KMS-11 (cell line): ENCODE measurements at regions not wholly inside any gene's neighbourhood (a gene's known extent, or its start where the extent isn't known, plus 50 kb on each side); places are given as distances from the start of the nearest gene placed in this dataset.

ENCODE experiments used
- H2AFZ ChIP-seq: fragments of 200-600 bp; sonication (generic); 2 replicates; pipeline ENCODE4 v1.6.1; 2016; ENCODE audit warnings: antibody characterized with exemption, mixed run types, low read depth
- H3K27ac ChIP-seq: fragments of 200-600 bp; sonication (generic); 2 replicates; pipeline ENCODE4 v1.6.1; 2016; ENCODE audit warnings: mild to moderate bottlenecking, mixed run types
- H3K27me3 ChIP-seq: fragments of 200-600 bp; sonication (generic); 2 replicates; pipeline ENCODE4 v1.6.1; 2017; ENCODE audit warnings: mild to moderate bottlenecking, low read depth, mixed run types, moderate library complexity; ENCODE audit not compliant: insufficient read depth
- H3K36me3 ChIP-seq: fragments of 200-600 bp; sonication (generic); 2 replicates; pipeline ENCODE4 v1.6.1; 2017; ENCODE audit warnings: mild to moderate bottlenecking, mixed run types; ENCODE audit not compliant: insufficient read depth
- H3K4me1 ChIP-seq: fragments of 200-600 bp; sonication (generic); 2 replicates; pipeline ENCODE4 v1.6.1; 2016; ENCODE audit warnings: mild to moderate bottlenecking, low read depth, mixed run types; ENCODE audit not compliant: poor library complexity, severe bottlenecking
- H3K4me2 ChIP-seq: fragments of 200-600 bp; sonication (generic); 2 replicates; pipeline ENCODE4 v1.7.0; 2016; ENCODE audit warnings: mild to moderate bottlenecking, mixed run types
- H3K4me3 ChIP-seq: fragments of 200-600 bp; sonication (generic); IDR thresholded peaks from 2 replicates; pipeline ENCODE4 v1.6.1; 2017; ENCODE audit warnings: low read depth, low read length, mixed read lengths; ENCODE audit not compliant: insufficient read depth
- H3K79me2 ChIP-seq: fragments of 200-600 bp; sonication (generic); 2 replicates; pipeline ENCODE4 v1.6.1; 2016; ENCODE audit warnings: low read depth, mixed run types; ENCODE audit not compliant: insufficient read depth
- H3K9ac ChIP-seq: fragments of 200-600 bp; sonication (generic); 2 replicates; pipeline ENCODE4 v1.6.1; 2016; ENCODE audit warnings: mild to moderate bottlenecking, mixed run types
- H4K20me1 ChIP-seq: fragments of 200-600 bp; sonication (generic); 2 replicates; pipeline ENCODE4 v1.6.1; 2016; ENCODE audit warnings: mild to moderate bottlenecking, mixed run types; ENCODE audit not compliant: insufficient read depth
- CTCF ChIP-seq: fragments of 200-600 bp; sonication (generic); conservative IDR thresholded peaks from 2 replicates; pipeline ENCODE4 v1.6.1; 2017; ENCODE audit warnings: low read depth, mild to moderate bottlenecking, antibody characterized with exemption, low read length, moderate library complexity, mixed read lengths

- peak overlapping the region; percentile 68 for H2AFZ ChIP-seq
- peak overlapping the region; percentile 95 for H3K27ac ChIP-seq
- H3K9ac ChIP-seq, result peak overlapping the region; percentile 53
- H4K20me1 ChIP-seq, result no peaks in the 10 kb centered on the region
- peak overlapping the region; percentile 97 for H3K4me2 ChIP-seq
- H3K36me3 ChIP-seq, result no peaks in the 10 kb centered on the region
- no peak for TF ChIP-seq CTCF
- no peaks in the 10 kb centered on the region for H3K27me3 ChIP-seq
- no peak overlapping the region for H3K4me3 ChIP-seq
- peaks cover 33% of the 10 kb centered on the region for H3K4me1 ChIP-seq
- no peaks in the 10 kb centered on the region for H3K79me2 ChIP-seq
Observed at GRCh38 chr10:65501259-65501658, 1424.6 kb upstream of the LRRTM3 start.

DNA sequence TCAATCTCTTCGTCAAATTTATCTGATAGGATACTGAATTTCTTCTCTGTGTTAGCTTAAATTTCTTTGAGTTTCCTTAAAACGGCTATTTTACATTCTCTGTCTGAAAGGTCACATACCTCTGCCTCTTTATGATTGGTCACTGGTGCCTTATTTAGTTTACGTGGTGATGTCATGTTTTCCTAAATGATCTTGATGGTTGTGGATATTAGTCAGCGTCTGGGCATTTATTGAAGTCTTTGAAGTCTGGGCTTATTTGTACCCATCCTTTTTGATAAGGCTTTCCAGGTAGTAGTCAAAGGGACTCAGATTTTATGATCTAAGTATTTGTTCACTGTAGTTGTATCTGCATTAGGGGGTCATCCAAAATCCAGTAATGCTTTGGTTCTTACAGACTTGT lies 1407.5 kb upstream of the LRRTM3 start:
- H3K4me2 ChIP-seq, result no peak overlapping the region
- H2AFZ ChIP-seq, result no peak overlapping the region
- no peak overlapping the region for H3K4me3 ChIP-seq

GRCh38 chr10:65528986-65529385 lies 1396.8 kb upstream of the LRRTM3 start:
- TF ChIP-seq CTCF, result no peak
- H3K36me3 ChIP-seq, result no peaks in the 10 kb centered on the region
- H3K79me2 ChIP-seq, result no peaks in the 10 kb centered on the region
- H2AFZ ChIP-seq, result no peak overlapping the region
- H3K4me2 ChIP-seq, result no peak overlapping the region
- no peak overlapping the region for H3K27ac ChIP-seq
- no peak overlapping the region for H3K9ac ChIP-seq
- H3K27me3 ChIP-seq, result no peaks in the 10 kb centered on the region
- H3K4me1 ChIP-seq, result no peaks in the 10 kb centered on the region
- H3K4me3 ChIP-seq, result no peak overlapping the region
- H4K20me1 ChIP-seq, result no peaks in the 10 kb centered on the region

More for the DNA sequence above, 1407.5 kb upstream of the LRRTM3 start:
- no peaks in the 10 kb centered on the region for H4K20me1 ChIP-seq
- H3K36me3 ChIP-seq, result no peaks in the 10 kb centered on the region
- no peaks in the 10 kb centered on the region for H3K27me3 ChIP-seq
- no peak overlapping the region for H3K27ac ChIP-seq
- H3K79me2 ChIP-seq, result no peaks in the 10 kb centered on the region
- H3K4me1 ChIP-seq, result no peaks in the 10 kb centered on the region
- TF ChIP-seq CTCF, result no peak
- no peak overlapping the region for H3K9ac ChIP-seq

- no peak for TF ChIP-seq CTCF
- no peak overlapping the region for H2AFZ ChIP-seq
- H4K20me1 ChIP-seq, result no peaks in the 10 kb centered on the region
- H3K4me3 ChIP-seq, result no peak overlapping the region
- H3K36me3 ChIP-seq, result no peaks in the 10 kb centered on the region
- H3K4me2 ChIP-seq, result no peak overlapping the region
- H3K27me3 ChIP-seq, result no peaks in the 10 kb centered on the region
- H3K9ac ChIP-seq, result no peak overlapping the region
- H3K79me2 ChIP-seq, result no peaks in the 10 kb centered on the region
- H3K4me1 ChIP-seq, result no peaks in the 10 kb centered on the region
- H3K27ac ChIP-seq, result no peak overlapping the region
Observed at GRCh38 chr10:65531545-65531944, 1394.3 kb upstream of the LRRTM3 start.

GRCh38 chr10:65534771-65535170 lies 1391.1 kb upstream of the LRRTM3 start:
- H3K36me3 ChIP-seq, result no peaks in the 10 kb centered on the region
- no peak overlapping the region for H3K27ac ChIP-seq
- no peak overlapping the region for H2AFZ ChIP-seq
- no peaks in the 10 kb centered on the region for H4K20me1 ChIP-seq
- H3K9ac ChIP-seq, result no peak overlapping the region
- no peak for TF ChIP-seq CTCF
- no peaks in the 10 kb centered on the region for H3K27me3 ChIP-seq
- H3K79me2 ChIP-seq, result no peaks in the 10 kb centered on the region
- no peaks in the 10 kb centered on the region for H3K4me1 ChIP-seq
- no peak overlapping the region for H3K4me2 ChIP-seq
- H3K4me3 ChIP-seq, result no peak overlapping the region
